Kidney epithelial cell (primary cell): ENCODE measurements at regions not wholly inside any gene's neighbourhood (a gene's known extent, or its start where the extent isn't known, plus 50 kb on each side); places are given as distances from the start of the nearest gene placed in this dataset.
"Not testable (repeated sequence)": the region's sequence is repeated elsewhere in the genome, so short reads cannot be mapped to it uniquely, and the experiment has no call there.

Experiments used
- DNase-seq: peaks from one replicate; pipeline ENCODE4 v3.0.0-alpha.2; 2010; ENCODE audit warnings: low read depth
- H3K27me3 ChIP-seq: 2 replicates; pipeline ENCODE4 v1.6.0; 2011; ENCODE audit warnings: low read length; ENCODE audit not compliant: control insufficient read depth, insufficient read depth
- H3K36me3 ChIP-seq: 2 replicates; pipeline ENCODE4 v1.5.1; 2011; ENCODE audit warnings: low read length; ENCODE audit not compliant: control insufficient read depth, insufficient read depth
- H3K4me3 ChIP-seq: 2 replicates; pipeline ENCODE4 v1.5.1; 2011; ENCODE audit warnings: low read depth, mild to moderate bottlenecking, control low read depth, low read length
- CTCF ChIP-seq: IDR thresholded peaks from 2 replicates; pipeline ENCODE4 v1.5.1; 2011; ENCODE audit warnings: mild to moderate bottlenecking, moderate library complexity, low read length, control low read depth, inconsistent platforms; ENCODE audit not compliant: insufficient read depth, poor library complexity, severe bottlenecking

GRCh38 chr16:13344001-13344400 lies 442.6 kb downstream of the SHISA9 start:
- TF ChIP-seq CTCF, result no peak
- Histone ChIP-seq H3K27me3 (no peaks in the 10 kb centered on the region), H3K36me3 (no peaks in the 10 kb centered on the region), H3K4me3 (no peak overlapping the region)
- DNase-seq, result peak; percentile 47

GRCh38 chr16:13348416-13348815 lies 447.0 kb downstream of the SHISA9 start:
- no peak for DNase-seq
- no peaks in the 10 kb centered on the region for H3K36me3 ChIP-seq
- no peak for TF ChIP-seq CTCF
- no peak overlapping the region for H3K4me3 ChIP-seq
- H3K27me3 ChIP-seq, result no peaks in the 10 kb centered on the region

GRCh38 chr16:13350000-13350399 lies 448.6 kb downstream of the SHISA9 start:
- Histone ChIP-seq H3K27me3 (no peaks in the 10 kb centered on the region), H3K36me3 (no peaks in the 10 kb centered on the region), H3K4me3 (no peak overlapping the region)
- TF ChIP-seq CTCF, result no peak
- DNase-seq, result no peak

GRCh38 chr16:13351181-13351580 lies 449.8 kb downstream of the SHISA9 start:
- no peak for DNase-seq
- H3K27me3 ChIP-seq, result no peaks in the 10 kb centered on the region
- H3K4me3 ChIP-seq, result no peak overlapping the region
- TF ChIP-seq CTCF, result no peak
- no peaks in the 10 kb centered on the region for H3K36me3 ChIP-seq

GRCh38 chr16:13351601-13352217 lies 450.3 kb downstream of the SHISA9 start:
- H3K36me3 ChIP-seq, result no peaks in the 10 kb centered on the region
- H3K27me3 ChIP-seq, result no peaks in the 10 kb centered on the region
- DNase-seq, result peak; percentile 5
- H3K4me3 ChIP-seq, result no peak overlapping the region
- TF ChIP-seq CTCF, result no peak

- H3K4me3 ChIP-seq, H3K27me3 ChIP-seq, H3K36me3 ChIP-seq, DNase-seq: not testable (repeated sequence)
Measured at GRCh38 chr16:13352796-13353195, 451.4 kb downstream of the SHISA9 start.

GRCh38 chr16:13357842-13358241 lies 456.4 kb downstream of the SHISA9 start:
- not testable (repeated sequence) for H3K4me3 ChIP-seq, H3K36me3 ChIP-seq, DNase-seq, H3K27me3 ChIP-seq
